ENCODE measurements at regions not wholly inside any gene's neighbourhood (a gene's known extent, or its start where the extent isn't known, plus 50 kb on each side); places are given as distances from the start of the nearest gene placed in this dataset.

GRCh38 chr5:115068239-115069086 lies 101.2 kb downstream of the TRIM36 start:
- TF ChIP-seq POLR2A (IDR thresholded peaks at IDR 0.05) = no peak
- no peak for TF ChIP-seq CTCF (IDR thresholded peaks at IDR 0.05)

Measured in breast epithelium (tissue), 3 donors.